SU-DHL-6 (cell line): ENCODE measurements at regions not wholly inside any gene's neighbourhood (a gene's known extent, or its start where the extent isn't known, plus 50 kb on each side); places are given as distances from the start of the nearest gene placed in this dataset.

Source experiments
- H2AFZ ChIP-seq: fragments of 200-600 bp; sonication (generic); 2 replicates; pipeline ENCODE4 v1.6.1; 2014; ENCODE audit warnings: low read depth, mild to moderate bottlenecking, moderate library complexity, mixed read lengths, antibody characterized with exemption, low read length; ENCODE audit not compliant: severe bottlenecking
- H3F3A ChIP-seq: fragments of 200-600 bp; shearing (Covaris generic); 2 replicates; pipeline ENCODE4 v1.6.0; 2016; ENCODE audit warnings: antibody characterized with exemption, mild to moderate bottlenecking; ENCODE audit not compliant: insufficient read depth
- H3K27ac ChIP-seq: fragments of 200-600 bp; sonication (generic); 2 replicates; pipeline ENCODE4 v1.5.1; 2016; ENCODE audit warnings: low read depth, mild to moderate bottlenecking, low read length, moderate library complexity, mixed read lengths
- H3K27me3 ChIP-seq: fragments of 200-600 bp; sonication (generic), shearing (Covaris generic); 2 replicates; pipeline ENCODE4 v1.6.0; 2014; ENCODE audit warnings: mild to moderate bottlenecking, low read length
- H3K36me3 ChIP-seq: fragments of 200-600 bp; sonication (generic); 2 replicates; pipeline ENCODE4 v1.6.1; 2014; ENCODE audit warnings: mild to moderate bottlenecking, low read length, mixed read lengths
- H3K4me2 ChIP-seq: fragments of 300-600, 200-600 bp; shearing (Covaris generic), sonication (generic); 2 replicates; pipeline ENCODE4 v1.6.0; 2014; ENCODE audit warnings: low read length, low read depth, mild to moderate bottlenecking; ENCODE audit not compliant: poor library complexity, severe bottlenecking
- H3K4me3 ChIP-seq: fragments of 200-600 bp; sonication (generic); 2 replicates; pipeline ENCODE4 v1.5.1; 2014; ENCODE audit warnings: antibody characterized with exemption, low read length, mild to moderate bottlenecking, mixed read lengths; ENCODE audit not compliant: insufficient read depth, poor library complexity, severe bottlenecking
- H3K79me2 ChIP-seq: fragments of 200-600 bp; sonication (generic); 2 replicates; pipeline ENCODE4 v1.6.1; 2014; ENCODE audit warnings: mild to moderate bottlenecking, low read length, moderate library complexity; ENCODE audit not compliant: insufficient read depth
- H3K9ac ChIP-seq: fragments of 200-600 bp; sonication (generic); 2 replicates; pipeline ENCODE4 v1.7.0; 2014; ENCODE audit warnings: mild to moderate bottlenecking, low read length
- H3K9me2 ChIP-seq: fragments of 200-600 bp; sonication (generic); replicated peaks from 2 replicates; pipeline ENCODE4 v1.6.1; 2014; ENCODE audit warnings: low read length; ENCODE audit not compliant: insufficient read depth
- H3K9me3 ChIP-seq: fragments of 200-600 bp; sonication (generic); 2 replicates; pipeline ENCODE4 v1.6.1; 2014; ENCODE audit warnings: low read length, mixed read lengths; ENCODE audit not compliant: insufficient read depth
- H4K20me1 ChIP-seq: fragments of 200-600 bp; sonication (generic); 2 replicates; pipeline ENCODE4 v1.6.1; 2014; ENCODE audit warnings: low read depth, mild to moderate bottlenecking, antibody characterized with exemption, low read length, moderate library complexity, mixed read lengths
- CTCF ChIP-seq: fragments of 200-600 bp; sonication (generic); IDR thresholded peaks from one replicate; pipeline ENCODE4 v1.5.1; 2017; ENCODE audit warnings: antibody characterized with exemption, mild to moderate bottlenecking, low read length, moderate library complexity; ENCODE audit not compliant: insufficient read depth, poor library complexity, severe bottlenecking
- EZH2phosphoT487 ChIP-seq: fragments of 200-600 bp; sonication (generic), shearing (Covaris generic); conservative IDR thresholded peaks from 2 replicates; pipeline ENCODE4 v1.6.1; 2018; ENCODE audit warnings: mild to moderate bottlenecking, antibody characterized with exemption, low read length, moderate library complexity, mixed read lengths

DNA sequence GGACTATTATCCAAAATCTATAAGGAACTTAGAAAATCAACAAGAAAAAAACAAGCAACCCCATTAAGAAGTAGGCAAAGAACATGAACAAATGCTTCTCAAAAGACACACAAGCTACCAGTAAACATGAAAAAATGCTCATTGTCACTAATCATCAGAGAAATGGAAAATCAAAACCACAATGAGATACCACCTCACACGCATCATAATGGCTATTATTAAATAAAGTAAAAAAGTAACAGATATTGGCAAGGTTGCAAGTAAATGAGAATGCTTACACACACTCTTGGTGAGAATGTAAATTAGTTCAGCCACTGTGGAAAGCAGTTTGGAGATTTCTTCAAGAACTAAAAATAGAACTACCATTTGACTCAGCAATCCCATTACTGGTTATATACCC, 167.0 kb upstream of the DMRTA1 start:
- H3K27ac ChIP-seq, result no peak overlapping the region

GRCh38 chr9:22285066-22285465, 161.6 kb upstream of the DMRTA1 start:
- Histone ChIP-seq H3K27ac (no peak overlapping the region), H3K27me3 (no peaks in the 10 kb centered on the region), H3K36me3 (no peaks in the 10 kb centered on the region), H3K9ac (no peak overlapping the region), H3K9me2 (no peaks in the 10 kb centered on the region), H3K4me3 (no peak overlapping the region), H3K9me3 (no peaks in the 10 kb centered on the region), H3K4me2 (no peak overlapping the region), H3F3A (no peaks in the 10 kb centered on the region), H4K20me1 (no peaks in the 10 kb centered on the region), H3K79me2 (no peaks in the 10 kb centered on the region), H2AFZ (no peak overlapping the region)
- TF ChIP-seq EZH2phosphoT487, result no peak
- no peak for TF ChIP-seq CTCF

More for the DNA sequence above, 167.0 kb upstream of the DMRTA1 start:
- Histone ChIP-seq H3K9ac (no peak overlapping the region), H3K9me3 (no peaks in the 10 kb centered on the region), H3K79me2 (no peaks in the 10 kb centered on the region), H3K4me3 (no peak overlapping the region), H2AFZ (no peak overlapping the region), H3K4me2 (no peak overlapping the region), H3K27me3 (no peaks in the 10 kb centered on the region), H4K20me1 (no peaks in the 10 kb centered on the region), H3K36me3 (no peaks in the 10 kb centered on the region), H3K9me2 (no peaks in the 10 kb centered on the region), H3F3A (no peaks in the 10 kb centered on the region)
- no peak for TF ChIP-seq CTCF
- TF ChIP-seq EZH2phosphoT487, result no peak

DNA sequence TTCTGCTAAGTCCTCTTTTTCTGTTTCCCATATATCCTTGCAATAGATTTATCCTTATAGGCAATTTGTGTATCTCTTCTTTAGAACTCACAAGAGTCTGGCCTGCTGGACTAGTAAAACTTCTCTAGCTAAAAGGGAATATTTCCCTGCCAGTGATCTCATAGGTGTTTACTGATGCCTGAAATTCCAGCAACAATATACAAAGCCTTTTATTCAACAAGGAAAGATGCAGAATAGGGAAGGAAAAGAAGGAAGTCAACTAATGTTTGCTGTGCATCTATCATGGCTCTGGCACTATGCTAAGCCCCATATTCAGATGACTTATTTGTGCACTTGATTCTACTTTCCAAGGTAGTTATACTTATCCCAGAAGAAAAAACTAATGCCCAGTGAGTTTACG, 160.0 kb upstream of the DMRTA1 start:
- TF ChIP-seq CTCF (no peak), EZH2phosphoT487 (no peak)
- Histone ChIP-seq H3K9me3 (no peaks in the 10 kb centered on the region), H3F3A (no peaks in the 10 kb centered on the region), H3K4me3 (no peak overlapping the region), H4K20me1 (no peaks in the 10 kb centered on the region), H3K36me3 (no peaks in the 10 kb centered on the region), H3K27me3 (no peaks in the 10 kb centered on the region), H3K79me2 (no peaks in the 10 kb centered on the region), H3K27ac (no peak overlapping the region), H3K4me2 (no peak overlapping the region), H3K9ac (no peak overlapping the region), H3K9me2 (no peaks in the 10 kb centered on the region), H2AFZ (no peak overlapping the region)

GRCh38 chr9:22288661-22289060, 158.0 kb upstream of the DMRTA1 start:
- no peak for TF ChIP-seq CTCF
- no peak for TF ChIP-seq EZH2phosphoT487
- Histone ChIP-seq H3F3A (no peaks in the 10 kb centered on the region), H2AFZ (no peak overlapping the region), H3K27ac (no peak overlapping the region), H3K4me3 (no peak overlapping the region), H3K9ac (no peak overlapping the region), H3K79me2 (no peaks in the 10 kb centered on the region), H4K20me1 (no peaks in the 10 kb centered on the region), H3K4me2 (no peak overlapping the region), H3K9me2 (no peaks in the 10 kb centered on the region), H3K9me3 (no peaks in the 10 kb centered on the region), H3K36me3 (no peaks in the 10 kb centered on the region), H3K27me3 (no peaks in the 10 kb centered on the region)
